H1 (cell line): ENCODE measurements at regions not wholly inside any gene's neighbourhood (a gene's known extent, or its start where the extent isn't known, plus 50 kb on each side); places are given as distances from the start of the nearest gene placed in this dataset.
A peak's percentile ranks its signal among the peaks of the same experiment; 100 is the strongest.

Experiments
- CTCF ChIA-PET: fragments of 300-600 bp; sonication (Branson Sonifier 250); formaldehyde crosslinking; loops from one replicate; lab custom pipeline; 2021; ENCODE audit not compliant: partially characterized antibody; lab: Charles Lee
- POLR2A ChIA-PET: fragments of 300-600 bp; sonication (Branson Sonifier 250); formaldehyde crosslinking; loops from one replicate; lab custom pipeline; 2021; ENCODE audit warnings: inconsistent platforms; ENCODE audit not compliant: partially characterized antibody; lab: Charles Lee
- DNase-seq, 2 experiments: peaks; one replicate each; pipeline versions ENCODE4 v3.0.0 to v3.0.0-alpha.2; 2010 to 2022; ENCODE audit warnings: low spot score in 2 of 2, low read depth in 1 of 2, mixed read lengths in 1 of 2
- FAIRE-seq: peaks from 2 replicates; lab custom pipeline; 2011; peaks lifted over from hg19 to GRCh38; lab: Jason Lieb, UNC
- H2AFZ ChIP-seq: 2 replicates; pipeline ENCODE4 v1.8.1; 2012; ENCODE audit warnings: low read length, inconsistent platforms
- H2AK5ac ChIP-seq: 2 replicates; pipeline ENCODE4 v1.6.1; 2013; ENCODE audit warnings: low read depth, low read length
- H2BK120ac ChIP-seq: replicated peaks from 2 replicates; pipeline ENCODE3; 2013; ENCODE audit warnings: low read depth, low read length, inconsistent platforms
- H2BK12ac ChIP-seq: 2 replicates; pipeline ENCODE4 v1.6.1; 2013; ENCODE audit warnings: low read depth, low read length
- H2BK15ac ChIP-seq: 2 replicates; pipeline ENCODE4 v1.6.1; 2013; ENCODE audit warnings: low read length
- H2BK20ac ChIP-seq: 2 replicates; pipeline ENCODE4 v1.6.1; 2013; ENCODE audit warnings: low read length
- H2BK5ac ChIP-seq: 2 replicates; pipeline ENCODE4 v1.6.1; 2013; ENCODE audit warnings: low read depth, low read length
- H3K14ac ChIP-seq: 2 replicates; pipeline ENCODE4 v1.6.1; 2013; ENCODE audit warnings: inconsistent platforms; ENCODE audit not compliant: insufficient read length
- H3K18ac ChIP-seq: 2 replicates; pipeline ENCODE4 v1.6.1; 2013; ENCODE audit warnings: low read length; ENCODE audit errors: extremely low read depth
- H3K23ac ChIP-seq: 2 replicates; pipeline ENCODE4 v1.6.1; 2013; ENCODE audit warnings: inconsistent platforms; ENCODE audit not compliant: insufficient read length
- H3K23me2 ChIP-seq: 2 replicates; pipeline ENCODE4 v1.6.1; 2013; ENCODE audit warnings: low read depth, low read length
- H3K27ac ChIP-seq: 2 replicates; pipeline ENCODE4 v1.6.1; 2011; ENCODE audit warnings: low read depth, low read length, inconsistent platforms
- H3K27me3 ChIP-seq, 4 experiments: replicated peaks in 1 of 4; 1 replicate in 1 of 4; 2 replicates in 3 of 4; pipeline versions ENCODE4 v1.6.1 to v1.8.1; 2011 to 2013; ENCODE audit warnings: low read length in 3 of 4, mild to moderate bottlenecking in 3 of 4, inconsistent platforms in 2 of 4, mixed read lengths in 2 of 4, moderate library complexity in 1 of 4; ENCODE audit not compliant: control insufficient read depth in 3 of 4, insufficient read depth in 3 of 4; ENCODE audit errors: extremely low read depth in 1 of 4
- H3K36me3 ChIP-seq, 4 experiments: 2 replicates each; pipeline versions ENCODE4 v1.6.1 to v1.8.1; 2011 to 2013; ENCODE audit warnings: mild to moderate bottlenecking in 4 of 4, low read length in 3 of 4, moderate library complexity in 2 of 4, control low read depth in 1 of 4, inconsistent platforms in 1 of 4; ENCODE audit not compliant: insufficient read depth in 4 of 4, control insufficient read depth in 2 of 4
- H3K4ac ChIP-seq: replicated peaks from 2 replicates; pipeline ENCODE3; 2013; ENCODE audit warnings: low read length, low read depth, mixed read lengths, inconsistent platforms; ENCODE audit not compliant: insufficient read length
- H3K4me1 ChIP-seq, 4 experiments: replicated peaks in 1 of 4; 1 replicate in 1 of 4; 2 replicates in 3 of 4; pipeline versions ENCODE4 v1.6.1 to v1.8.1; 2011 to 2013; ENCODE audit warnings: low read length in 3 of 4, inconsistent platforms in 2 of 4, mixed read lengths in 1 of 4; ENCODE audit not compliant: insufficient read depth in 4 of 4, control insufficient read depth in 3 of 4
- H3K4me2 ChIP-seq, 2 experiments: 2 replicates each; pipeline versions ENCODE4 v1.6.1 to v1.8.1; 2011 to 2013; ENCODE audit warnings: low read depth in 2 of 2, low read length in 2 of 2, control low read depth in 1 of 2, inconsistent platforms in 1 of 2, mild to moderate bottlenecking in 1 of 2; ENCODE audit not compliant: insufficient read depth in 1 of 2
- H3K4me3 ChIP-seq, 4 experiments: fragments of 200-600, 300-600 bp in 1 of 4; sonication (generic), shearing (Covaris generic), sonication (Bioruptor Twin) in 1 of 4; 2 replicates each; pipeline versions ENCODE4 v1.5.1 to v1.8.1; 2011 to 2016; ENCODE audit warnings: low read length in 4 of 4, low read depth in 3 of 4, control low read depth in 2 of 4, inconsistent platforms in 2 of 4, mild to moderate bottlenecking in 2 of 4, mixed read lengths in 1 of 4, moderate library complexity in 1 of 4; ENCODE audit not compliant: insufficient read depth in 2 of 4; ENCODE audit errors: extremely low read depth in 1 of 4
- H3K56ac ChIP-seq: replicated peaks from 2 replicates; pipeline ENCODE3; 2013; ENCODE audit warnings: low read depth, mild to moderate bottlenecking, mixed read lengths, low read length, inconsistent platforms; ENCODE audit not compliant: insufficient read length
- H3K79me1 ChIP-seq: 2 replicates; pipeline ENCODE4 v1.6.1; 2013; ENCODE audit warnings: low read depth, low read length, control low read depth
- H3K79me2 ChIP-seq, 2 experiments: 2 replicates each; pipeline versions ENCODE4 v1.6.1 to v1.8.1; 2012 to 2013; ENCODE audit warnings: low read length in 2 of 2, mild to moderate bottlenecking in 2 of 2, inconsistent platforms in 1 of 2; ENCODE audit not compliant: insufficient read depth in 2 of 2, control insufficient read depth in 1 of 2
- H3K9ac ChIP-seq, 4 experiments: replicated peaks in 1 of 4; 1 replicate in 1 of 4; 2 replicates in 3 of 4; pipeline versions ENCODE4 v1.6.1 to v1.8.1; 2011 to 2013; ENCODE audit warnings: low read depth in 3 of 4, low read length in 3 of 4, control low read depth in 2 of 4, mild to moderate bottlenecking in 2 of 4, moderate library complexity in 2 of 4, inconsistent platforms in 1 of 4; ENCODE audit errors: extremely low read depth in 1 of 4
- H3K9me3 ChIP-seq, 2 experiments: 2 replicates each; pipeline versions ENCODE4 v1.6.1 to v1.8.1; 2012 to 2013; ENCODE audit warnings: mild to moderate bottlenecking in 2 of 2, moderate library complexity in 2 of 2, control low read depth in 1 of 2, inconsistent platforms in 1 of 2, low read depth in 1 of 2, low read length in 1 of 2, mixed read lengths in 1 of 2; ENCODE audit not compliant: insufficient read depth in 2 of 2
- H4K20me1 ChIP-seq, 2 experiments: replicated peaks in 1 of 2; 2 replicates each; pipeline versions ENCODE3 to v1.8.1; 2011 to 2013; ENCODE audit warnings: inconsistent platforms in 2 of 2, low read length in 2 of 2, mild to moderate bottlenecking in 1 of 2; ENCODE audit not compliant: insufficient read depth in 2 of 2, control insufficient read depth in 1 of 2
- H4K5ac ChIP-seq: 2 replicates; pipeline ENCODE4 v1.6.1; 2013; ENCODE audit warnings: low read length, low read depth, mixed read lengths, inconsistent platforms; ENCODE audit not compliant: insufficient read length
- H4K8ac ChIP-seq: 2 replicates; pipeline ENCODE4 v1.8.0; 2013; ENCODE audit warnings: mild to moderate bottlenecking, moderate library complexity, low read length, inconsistent platforms; ENCODE audit not compliant: insufficient read depth; ENCODE audit errors: extremely low read depth
- H4K91ac ChIP-seq: replicated peaks from 2 replicates; pipeline ENCODE3; 2013; ENCODE audit warnings: low read length, mixed read lengths, inconsistent platforms; ENCODE audit not compliant: insufficient read length
- ATF3 ChIP-seq: IDR thresholded peaks from 2 replicates; pipeline ENCODE4 v1.6.1; 2011; ENCODE audit warnings: low read depth, mild to moderate bottlenecking, low read length; ENCODE audit not compliant: insufficient read depth
- BACH1 ChIP-seq: IDR thresholded peaks from 2 replicates; pipeline ENCODE4 v1.6.1; 2012; ENCODE audit warnings: low read length, improper control_type of control experiment
- CEBPB ChIP-seq: IDR thresholded peaks from 2 replicates; pipeline ENCODE4 v1.6.1; 2012; ENCODE audit warnings: low read depth, low read length
- CHD1 ChIP-seq: IDR thresholded peaks from 2 replicates; pipeline ENCODE4 v1.6.1; 2012; ENCODE audit warnings: low read depth, low read length, improper control_type of control experiment
- GTF2F1 ChIP-seq: IDR thresholded peaks from 2 replicates; pipeline ENCODE4 v1.6.1; 2012; ENCODE audit warnings: low read depth, low read length, improper control_type of control experiment, borderline replicate concordance
- JUND ChIP-seq: IDR thresholded peaks from 2 replicates; pipeline ENCODE4 v1.6.1; 2011; ENCODE audit warnings: mild to moderate bottlenecking, improper control_type of control experiment, low read length
- PHF8 ChIP-seq: fragments of 200-600 bp; sonication (generic); conservative IDR thresholded peaks from 2 replicates; pipeline ENCODE4 v1.7.1; 2012; ENCODE audit warnings: low read depth, mild to moderate bottlenecking, inconsistent platforms, low read length, moderate library complexity
- RNF2 ChIP-seq: fragments of 200-900, 300-1000 bp; sonication (generic); IDR thresholded peaks from 2 replicates; pipeline ENCODE4 v1.7.1; 2016; ENCODE audit warnings: borderline replicate concordance, low read depth, mild to moderate bottlenecking, antibody characterized with exemption, low read length; ENCODE audit not compliant: poor library complexity, severe bottlenecking; ENCODE audit errors: missing control alignments
- SIN3A ChIP-seq, 2 experiments: IDR thresholded peaks in 1 of 2; conservative IDR thresholded peaks in 1 of 2; 2 replicates each; pipeline ENCODE4 v1.6.1; 2011 to 2012; ENCODE audit warnings: low read length in 2 of 2, improper control_type of control experiment in 1 of 2, low read depth in 1 of 2, mild to moderate bottlenecking in 1 of 2
- SP2 ChIP-seq: IDR thresholded peaks from 2 replicates; pipeline ENCODE4 v1.6.1; 2012; ENCODE audit warnings: mild to moderate bottlenecking, low read length, inconsistent platforms
- TEAD4 ChIP-seq: IDR thresholded peaks from 2 replicates; pipeline ENCODE4 v1.6.1; 2012; ENCODE audit warnings: low read depth, low read length, inconsistent platforms, mixed read lengths
- WGBS, 2 experiments: shearing (Covaris generic) in 1 of 2; methylation state at CpG; one replicate each; pipeline versions ENCODE4 v1.1.6 to v1.1.7; 2013 to 2015; ENCODE audit warnings: low lambda C conversion rate in 2 of 2, mixed read lengths in 2 of 2, inconsistent platforms in 1 of 2, low coverage in 1 of 2, missing lambda C conversion rate in 1 of 2; ENCODE audit not compliant: insufficient replicate concordance in 2 of 2, insufficient coverage in 1 of 2, insufficient read length in 1 of 2; ENCODE audit errors: extremely low coverage in 1 of 2, missing lambda C conversion rate in 1 of 2; 5-methylcytosine and 5-hydroxymethylcytosine counted together
- TF ChIP-seq, protein P1 (sequence below): IDR thresholded peaks from 2 replicates; pipeline ENCODE4 v1.6.1; 2011; ENCODE audit warnings: low read length, improper control_type of control experiment

DNA sequence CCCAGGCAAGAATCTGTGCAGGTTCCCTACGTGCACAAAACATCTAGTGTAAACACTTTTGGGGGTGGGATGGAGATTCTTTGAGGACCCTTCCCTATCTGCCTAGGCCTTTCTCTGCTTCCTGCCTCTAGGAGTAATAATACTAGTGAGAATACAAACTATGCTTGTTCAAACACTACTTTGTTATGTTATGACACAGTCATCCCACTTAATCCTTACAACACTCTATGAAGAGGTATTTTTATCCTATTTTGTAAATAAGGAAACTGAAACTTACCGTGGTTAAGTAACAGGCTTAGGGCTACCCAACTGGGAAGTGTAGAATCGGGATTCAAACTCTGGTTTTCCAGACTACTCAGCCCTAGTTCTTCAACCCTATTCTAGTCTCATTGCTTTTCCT lies 96.5 kb downstream of the KCNA5 start:
- DNase-seq: no peak
- WGBS, 2 experiments: 87% methylated on average over 3 of the region's 3 CpGs; no CpG with 5 or more reads in 1 of the 2 experiments
- H2AK5ac ChIP-seq: no peak overlapping the region
- no peak overlapping the region for H2BK20ac ChIP-seq
- no peak overlapping the region for H2BK15ac ChIP-seq
- H2AFZ ChIP-seq: no peak overlapping the region
- ChIA-PET POLR2A (interaction anchor here (1.0 kb wide), 1 partner anchor 14 kb away, joined by 3 read pairs; no protein-coding TSS in a partner anchor), CTCF (no interaction called here)
- H3K4me2 ChIP-seq: no peak overlapping the region
- H4K20me1 ChIP-seq: no peaks in the 10 kb centered on the region
- 0 out of 2 replicates have a peak overlapping the region, but pooled peaks have one; percentile 11 for H2BK5ac ChIP-seq
- H3K27ac ChIP-seq: no peak overlapping the region
- H3K9me3 ChIP-seq: peaks cover 3% of the 10 kb centered on the region in 2 experiments; a peak in 1 of 4 replicates
- no peak overlapping the region for H4K8ac ChIP-seq
- H2BK12ac ChIP-seq: no peak overlapping the region
- no peak overlapping the region for H4K91ac ChIP-seq
- H3K18ac ChIP-seq: no peak overlapping the region
- no peak overlapping the region for H3K9ac ChIP-seq
- TF ChIP-seq BACH1 (no peak), CEBPB (no peak), PHF8 (no peak), CHD1 (no peak), TEAD4 (no peak), ATF3 (no peak), SIN3A (conservative IDR thresholded peaks at IDR 0.05 in 1 of 2, IDR thresholded peaks at IDR 0.05 in 1 of 2; ENCODE audit: low read depth in 1 of 2, low read length in 2 of 2) (no peak), SP2 (no peak), JUND (no peak), RNF2 (no peak), GTF2F1 (no peak)
- TF ChIP-seq, protein P1, sequence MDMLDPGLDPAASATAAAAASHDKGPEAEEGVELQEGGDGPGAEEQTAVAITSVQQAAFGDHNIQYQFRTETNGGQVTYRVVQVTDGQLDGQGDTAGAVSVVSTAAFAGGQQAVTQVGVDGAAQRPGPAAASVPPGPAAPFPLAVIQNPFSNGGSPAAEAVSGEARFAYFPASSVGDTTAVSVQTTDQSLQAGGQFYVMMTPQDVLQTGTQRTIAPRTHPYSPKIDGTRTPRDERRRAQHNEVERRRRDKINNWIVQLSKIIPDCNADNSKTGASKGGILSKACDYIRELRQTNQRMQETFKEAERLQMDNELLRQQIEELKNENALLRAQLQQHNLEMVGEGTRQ: no peak
- no peak overlapping the region for H3K23ac ChIP-seq
- peaks cover 0 to 7% (median 0%) of the 10 kb centered on the region in 4 experiments; a peak in 2 of 8 replicates for H3K36me3 ChIP-seq
- H3K4ac ChIP-seq: no peak overlapping the region
- no peak overlapping the region for H3K56ac ChIP-seq
- no peak overlapping the region for H3K4me3 ChIP-seq
- peaks cover 0 to 5% (median 2%) of the 10 kb centered on the region in 4 experiments; a peak in 3 of 7 replicates for H3K4me1 ChIP-seq
- no peaks in the 10 kb centered on the region for H3K27me3 ChIP-seq
- no peak for FAIRE-seq
- H3K23me2 ChIP-seq: peaks cover 2% of the 10 kb centered on the region; the same call in 1 of the 2 replicates
- H3K79me1 ChIP-seq: 0 out of 2 replicates have a peak, but pooled peaks cover 2% of the 10 kb centered on the region
- no peak overlapping the region for H3K14ac ChIP-seq
- H3K79me2 ChIP-seq: no peaks in the 10 kb centered on the region
- H2BK120ac ChIP-seq: no peak overlapping the region
- H4K5ac ChIP-seq: no peak overlapping the region
